Fibroblast of lung (primary cell): ENCODE measurements at regions not wholly inside any gene's neighbourhood (a gene's known extent, or its start where the extent isn't known, plus 50 kb on each side); places are given as distances from the start of the nearest gene placed in this dataset.
A peak's percentile ranks its signal among the peaks of the same experiment; 100 is the strongest.
"Not testable (repeated sequence)": the region's sequence is repeated elsewhere in the genome, so short reads cannot be mapped to it uniquely, and the experiment has no call there.

Experiments used
- DNase-seq, 2 donors: peaks; one replicate each; pipeline versions ENCODE4 v3.0.0 to v3.0.0-alpha.2; 2010; ENCODE audit warnings: low read depth in 2 of 2
- H2AFZ ChIP-seq: 2 replicates; pipeline ENCODE4 v1.5.1; 2012; ENCODE audit warnings: low read length, control low read depth, inconsistent platforms
- H3K27ac ChIP-seq: 2 replicates; pipeline ENCODE4 v1.5.1; 2011; ENCODE audit warnings: low read length, control low read depth; ENCODE audit not compliant: insufficient read depth
- H3K27me3 ChIP-seq: 2 replicates; pipeline ENCODE4 v1.5.1; 2011; ENCODE audit warnings: mild to moderate bottlenecking, low read length; ENCODE audit not compliant: control insufficient read depth, insufficient read depth
- H3K36me3 ChIP-seq: 2 replicates; pipeline ENCODE4 v1.5.1; 2011; ENCODE audit warnings: low read length; ENCODE audit not compliant: control insufficient read depth, insufficient read depth
- H3K4me1 ChIP-seq: 2 replicates; pipeline ENCODE4 v1.5.1; 2011; ENCODE audit warnings: low read length; ENCODE audit not compliant: control insufficient read depth, insufficient read depth; ENCODE audit errors: extremely low read depth
- H3K4me2 ChIP-seq: 2 replicates; pipeline ENCODE4 v1.5.1; 2011; ENCODE audit warnings: low read length, control low read depth; ENCODE audit not compliant: insufficient read depth; ENCODE audit errors: extremely low read depth
- H3K4me3 ChIP-seq, 4 experiments: fragments of 200-600 bp in 1 of 4; sonication (generic) in 1 of 4; replicated peaks in 1 of 4; 2 replicates each; pipeline ENCODE4 v1.5.1; 2011 to 2016; ENCODE audit warnings: low read length in 4 of 4, low read depth in 3 of 4, mild to moderate bottlenecking in 3 of 4, control low read depth in 2 of 4, inconsistent platforms in 1 of 4, mixed read lengths in 1 of 4; ENCODE audit not compliant: insufficient read depth in 1 of 4; ENCODE audit errors: control extremely low read depth in 1 of 4
- H3K79me2 ChIP-seq: 2 replicates; pipeline ENCODE4 v1.5.1; 2012; ENCODE audit warnings: mild to moderate bottlenecking, low read length, inconsistent platforms; ENCODE audit not compliant: control insufficient read depth, insufficient read depth
- H3K9ac ChIP-seq: 2 replicates; pipeline ENCODE4 v1.5.1; 2011; ENCODE audit warnings: mild to moderate bottlenecking, low read length, control low read depth; ENCODE audit not compliant: insufficient read depth
- H3K9me3 ChIP-seq: 2 replicates; pipeline ENCODE4 v1.5.1; 2012; ENCODE audit warnings: low read depth, low read length; ENCODE audit not compliant: control insufficient read depth, insufficient read depth
- H4K20me1 ChIP-seq: 2 replicates; pipeline ENCODE4 v1.5.1; 2011; ENCODE audit warnings: low read length; ENCODE audit not compliant: control insufficient read depth, insufficient read depth; ENCODE audit errors: extremely low read depth
- CTCF ChIP-seq, 2 donors: IDR thresholded peaks in 1 of 2; conservative IDR thresholded peaks in 1 of 2; 1 replicate in 1 of 2; 2 replicates in 1 of 2; pipeline ENCODE4 v1.5.1; 2011 to 2012; ENCODE audit warnings: low read length in 2 of 2, control low read depth in 1 of 2, inconsistent platforms in 1 of 2, low read depth in 1 of 2, mild to moderate bottlenecking in 1 of 2
- EZH2 ChIP-seq: IDR thresholded peaks from 2 replicates; pipeline ENCODE4 v1.5.1; 2012; ENCODE audit warnings: low read length, control low read depth, mild to moderate bottlenecking; ENCODE audit errors: missing control alignments

GRCh38 chr9:14993061-14993800 is 83.0 kb upstream of the FREM1 start:
- peak overlapping the region; percentile 53 to 84 (median 64) for H3K4me3 ChIP-seq
- no peaks in the 10 kb centered on the region for H3K79me2 ChIP-seq
- no peaks in the 10 kb centered on the region for H3K27me3 ChIP-seq
- peak; percentile 74 to 86 for DNase-seq
- H3K9ac ChIP-seq, result peak overlapping the region; percentile 32
- TF ChIP-seq EZH2 (no peak), CTCF (conservative IDR thresholded peaks at IDR 0.05 in 1 of 2, IDR thresholded peaks at IDR 0.05 in 1 of 2; ENCODE audit: low read depth in 1 of 2, low read length in 2 of 2) (no peak)
- H2AFZ ChIP-seq, result peak overlapping the region; percentile 95
- H3K4me1 ChIP-seq, result no peaks in the 10 kb centered on the region
- no peak overlapping the region for H3K27ac ChIP-seq
- no peaks in the 10 kb centered on the region for H3K36me3 ChIP-seq
- H3K9me3 ChIP-seq, result no peaks in the 10 kb centered on the region
- H4K20me1 ChIP-seq, result no peaks in the 10 kb centered on the region
- H3K4me2 ChIP-seq, result peak overlapping the region; percentile 79

GRCh38 chr9:14992516-14992915 is 82.3 kb upstream of the FREM1 start:
- Histone ChIP-seq H3K79me2 (no peaks in the 10 kb centered on the region), H3K36me3 (no peaks in the 10 kb centered on the region), H3K4me1 (no peaks in the 10 kb centered on the region), H3K9ac (no peak overlapping the region), H2AFZ (peak overlapping the region; percentile 76), H4K20me1 (no peaks in the 10 kb centered on the region), H3K4me3 (peak overlapping the region in 3 of 4 experiments; percentile 53 to 84 (median 69)), H3K27me3 (no peaks in the 10 kb centered on the region), H3K4me2 (no peak overlapping the region), H3K27ac (no peak overlapping the region), H3K9me3 (no peaks in the 10 kb centered on the region)
- no peak for DNase-seq
- no peak for TF ChIP-seq CTCF (conservative IDR thresholded peaks at IDR 0.05 in 1 of 2, IDR thresholded peaks at IDR 0.05 in 1 of 2; ENCODE audit: low read depth in 1 of 2, low read length in 2 of 2)
- no peak for TF ChIP-seq EZH2

- no peaks in the 10 kb centered on the region for H3K9me3 ChIP-seq
- H3K27ac ChIP-seq, result no peak overlapping the region
- no peaks in the 10 kb centered on the region for H3K36me3 ChIP-seq
- no peaks in the 10 kb centered on the region for H3K27me3 ChIP-seq
- no peak for DNase-seq
- H3K79me2 ChIP-seq, result no peaks in the 10 kb centered on the region
- H3K9ac ChIP-seq, result no peak overlapping the region
- peak overlapping the region in 2 of 4 experiments; percentile 69 to 84 for H3K4me3 ChIP-seq
- no peak overlapping the region for H3K4me2 ChIP-seq
- TF ChIP-seq EZH2, result no peak
- no peak for TF ChIP-seq CTCF (conservative IDR thresholded peaks at IDR 0.05 in 1 of 2, IDR thresholded peaks at IDR 0.05 in 1 of 2; ENCODE audit: low read depth in 1 of 2, low read length in 2 of 2)
- H3K4me1 ChIP-seq, result no peaks in the 10 kb centered on the region
- no peaks in the 10 kb centered on the region for H4K20me1 ChIP-seq
- no peak overlapping the region for H2AFZ ChIP-seq
Measured at GRCh38 chr9:14992081-14992480, 81.9 kb upstream of the FREM1 start.

- H4K20me1 ChIP-seq, H3K4me3 ChIP-seq, H3K79me2 ChIP-seq, H3K9me3 ChIP-seq, H3K4me1 ChIP-seq, H2AFZ ChIP-seq, H3K36me3 ChIP-seq, DNase-seq, H3K9ac ChIP-seq, H3K27ac ChIP-seq, H3K27me3 ChIP-seq, H3K4me2 ChIP-seq: not testable (repeated sequence)
Measured at GRCh38 chr9:14990647-14991046, 80.4 kb upstream of the FREM1 start.
